Neural progenitor cell (in vitro differentiated cells): ENCODE measurements at regions not wholly inside any gene's neighbourhood (a gene's known extent, or its start where the extent isn't known, plus 50 kb on each side); places are given as distances from the start of the nearest gene placed in this dataset.

Experiments
- EZH2 ChIP-seq: fragments of 200-600 bp; sonication (generic); IDR thresholded peaks from 2 replicates; pipeline ENCODE4 v1.6.1; 2017; ENCODE audit warnings: antibody characterized with exemption, mild to moderate bottlenecking, moderate library complexity
- TF ChIP-seq, protein P1 (sequence below): fragments of 200-600 bp; sonication (generic); IDR thresholded peaks from 2 replicates; pipeline ENCODE4 v1.5.1; 2017; ENCODE audit warnings: antibody characterized with exemption, mild to moderate bottlenecking

DNA sequence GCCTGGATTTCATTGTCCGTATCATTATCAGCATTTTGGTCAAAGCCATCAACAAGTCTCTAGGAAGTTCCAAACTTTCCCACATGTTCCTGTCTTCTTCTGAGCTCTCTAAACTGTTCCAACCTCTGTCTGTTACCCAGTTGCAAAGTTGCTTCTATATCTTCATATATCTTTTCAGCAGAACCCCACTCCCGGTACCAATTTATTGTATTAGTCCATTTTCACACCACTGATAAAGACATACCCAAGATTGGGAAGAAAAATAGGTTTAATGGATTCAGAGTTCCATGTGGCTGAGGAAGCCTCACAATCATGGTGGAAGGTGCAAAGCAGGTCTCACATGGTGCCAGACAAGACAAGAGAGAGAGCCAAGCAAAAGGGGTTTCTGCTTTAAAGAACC is 293.2 kb downstream of the EPM2A start:
- TF ChIP-seq, protein P1, sequence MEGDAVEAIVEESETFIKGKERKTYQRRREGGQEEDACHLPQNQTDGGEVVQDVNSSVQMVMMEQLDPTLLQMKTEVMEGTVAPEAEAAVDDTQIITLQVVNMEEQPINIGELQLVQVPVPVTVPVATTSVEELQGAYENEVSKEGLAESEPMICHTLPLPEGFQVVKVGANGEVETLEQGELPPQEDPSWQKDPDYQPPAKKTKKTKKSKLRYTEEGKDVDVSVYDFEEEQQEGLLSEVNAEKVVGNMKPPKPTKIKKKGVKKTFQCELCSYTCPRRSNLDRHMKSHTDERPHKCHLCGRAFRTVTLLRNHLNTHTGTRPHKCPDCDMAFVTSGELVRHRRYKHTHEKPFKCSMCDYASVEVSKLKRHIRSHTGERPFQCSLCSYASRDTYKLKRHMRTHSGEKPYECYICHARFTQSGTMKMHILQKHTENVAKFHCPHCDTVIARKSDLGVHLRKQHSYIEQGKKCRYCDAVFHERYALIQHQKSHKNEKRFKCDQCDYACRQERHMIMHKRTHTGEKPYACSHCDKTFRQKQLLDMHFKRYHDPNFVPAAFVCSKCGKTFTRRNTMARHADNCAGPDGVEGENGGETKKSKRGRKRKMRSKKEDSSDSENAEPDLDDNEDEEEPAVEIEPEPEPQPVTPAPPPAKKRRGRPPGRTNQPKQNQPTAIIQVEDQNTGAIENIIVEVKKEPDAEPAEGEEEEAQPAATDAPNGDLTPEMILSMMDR: no peak
- TF ChIP-seq EZH2: no peak
